K562 (cell line): ENCODE measurements at regions not wholly inside any gene's neighbourhood (a gene's known extent, or its start where the extent isn't known, plus 50 kb on each side); places are given as distances from the start of the nearest gene placed in this dataset.

Experiments
- CTCF ChIP-seq, 3 experiments: IDR thresholded peaks in 2 of 3; conservative IDR thresholded peaks in 1 of 3; 2 replicates each; pipeline ENCODE4 v1.5.1; 2011 to 2012; ENCODE audit warnings: low read length in 3 of 3, mild to moderate bottlenecking in 3 of 3, control low read depth in 2 of 3, improper control_type of control experiment in 1 of 3, inconsistent platforms in 1 of 3, low read depth in 1 of 3, mixed read lengths in 1 of 3, moderate library complexity in 1 of 3; ENCODE audit not compliant: insufficient read depth in 2 of 3
- REST ChIP-seq, 2 experiments: fragments of 450-650 bp; formaldehyde crosslinking in 1 of 2; IDR thresholded peaks; 2 replicates each; pipeline versions ENCODE4 v1.4.0 to v1.6.1; 2014 to 2020; ENCODE audit warnings: mild to moderate bottlenecking in 2 of 2, borderline replicate concordance in 1 of 2, low read depth in 1 of 2

- TF ChIP-seq REST (IDR thresholded peaks at IDR 0.05; ENCODE audit: borderline replicate concordance) = peak; percentile 54; the same call in 1 of the 2 replicates
- TF ChIP-seq REST (CRISPR knock-in tag; IDR thresholded peaks at IDR 0.05; ENCODE audit: low read depth) = no peak
- peak; percentile 68 to 77 (median 71) for TF ChIP-seq CTCF (IDR thresholded peaks at IDR 0.05 in 2 of 3, conservative IDR thresholded peaks at IDR 0.05 in 1 of 3; ENCODE audit: insufficient read depth in 2 of 3, low read depth in 1 of 3, low read length in 3 of 3)
These were observed 265.9 kb downstream of the PRDM2 start (continued) for GRCh38 chr1:13965770-13966398.
